ENCODE measurements at regions not wholly inside any gene's neighbourhood (a gene's known extent, or its start where the extent isn't known, plus 50 kb on each side); places are given as distances from the start of the nearest gene placed in this dataset.
A peak's percentile ranks its signal among the peaks of the same experiment; 100 is the strongest.

- Mint-ChIP-seq H3K27ac (ENCODE audit: unreplicated experiment) (no peak overlapping the region), H3K4me1 (ENCODE audit: low read depth, unreplicated experiment) (no peaks in the 10 kb centered on the region), H3K4me3 (ENCODE audit: unreplicated experiment) (no peak overlapping the region), H3K9me3 (ENCODE audit: unreplicated experiment) (peaks cover 7% of the 10 kb centered on the region), H3K36me3 (ENCODE audit: insufficient read depth, unreplicated experiment) (no peaks in the 10 kb centered on the region), H3K27me3 (ENCODE audit: insufficient read depth, unreplicated experiment) (no peaks in the 10 kb centered on the region)
- no peak for DNase-seq
- no TSS peak for BruUV-seq (replicated peaks)
- no peak overlapping the region for H3K4me3 ChIP-seq (ENCODE audit: low read depth, low read length)
- no peaks in the 10 kb centered on the region for H3K4me1 ChIP-seq
- no peaks in the 10 kb centered on the region for H3K36me3 ChIP-seq (ENCODE audit: control insufficient read depth, insufficient read depth, low read length)
- H3K9me3 ChIP-seq, result no peaks in the 10 kb centered on the region
- ChIA-PET POLR2A (no interaction called here), CTCF (no interaction called here)
- intact Hi-C loops (cut with micrococcal nuclease; ENCODE audit: unreplicated experiment), result no loop called here
- H3K27me3 ChIP-seq (replicated peaks; ENCODE audit: control insufficient read depth, insufficient read depth, low read length), result no peaks in the 10 kb centered on the region
- TF ChIP-seq CTCF (IDR thresholded peaks at IDR 0.05; ENCODE audit: insufficient read depth in 1 of 2, low read depth in 1 of 2, low read length in 1 of 2, severe bottlenecking in 1 of 2, unreplicated experiment in 1 of 2), result no peak
Measured at GRCh38 chr6:164998297-164998696, 311.1 kb downstream of the C6orf118 start.

- Mint-ChIP-seq H3K27ac (ENCODE audit: unreplicated experiment) (no peak overlapping the region), H3K4me1 (ENCODE audit: low read depth, unreplicated experiment) (no peaks in the 10 kb centered on the region), H3K27me3 (ENCODE audit: insufficient read depth, unreplicated experiment) (no peaks in the 10 kb centered on the region), H3K4me3 (ENCODE audit: unreplicated experiment) (no peak overlapping the region), H3K36me3 (ENCODE audit: insufficient read depth, unreplicated experiment) (no peaks in the 10 kb centered on the region), H3K9me3 (ENCODE audit: unreplicated experiment) (peaks cover 7% of the 10 kb centered on the region)
- no TSS peak for BruUV-seq (replicated peaks)
- intact Hi-C loops (cut with micrococcal nuclease; ENCODE audit: unreplicated experiment), result no loop called here
- Histone ChIP-seq H3K36me3 (ENCODE audit: control insufficient read depth, insufficient read depth, low read length) (no peaks in the 10 kb centered on the region), H3K27me3 (replicated peaks; ENCODE audit: control insufficient read depth, insufficient read depth, low read length) (no peaks in the 10 kb centered on the region), H3K4me1 (no peaks in the 10 kb centered on the region), H3K9me3 (no peaks in the 10 kb centered on the region), H3K4me3 (ENCODE audit: low read depth, low read length) (no peak overlapping the region)
- DNase-seq, result no peak
- ChIA-PET CTCF (interaction anchor here (0.7 kb wide), 1 partner anchor 26 kb away, joined by 3 read pairs; no protein-coding TSS in a partner anchor), POLR2A (no interaction called here)
- TF ChIP-seq CTCF (IDR thresholded peaks at IDR 0.05; ENCODE audit: insufficient read depth in 1 of 2, low read depth in 1 of 2, low read length in 1 of 2, severe bottlenecking in 1 of 2, unreplicated experiment in 1 of 2), result no peak
Measured at GRCh38 chr6:164996838-164997237, 312.6 kb downstream of the C6orf118 start.

- peaks cover 24% of the 10 kb centered on the region for H3K9me3 Mint-ChIP-seq (ENCODE audit: unreplicated experiment)
- no peak overlapping the region for H3K4me3 Mint-ChIP-seq (ENCODE audit: unreplicated experiment)
- intact Hi-C loops (cut with micrococcal nuclease; ENCODE audit: unreplicated experiment), result no loop called here
- H3K36me3 Mint-ChIP-seq (ENCODE audit: insufficient read depth, unreplicated experiment), result no peaks in the 10 kb centered on the region
- no peaks in the 10 kb centered on the region for H3K4me1 Mint-ChIP-seq (ENCODE audit: low read depth, unreplicated experiment)
- no peak overlapping the region for H3K4me3 ChIP-seq (ENCODE audit: low read depth, low read length)
- ChIA-PET CTCF (no interaction called here), POLR2A (no interaction called here)
- no peaks in the 10 kb centered on the region for H3K36me3 ChIP-seq (ENCODE audit: control insufficient read depth, insufficient read depth, low read length)
- no peaks in the 10 kb centered on the region for H3K27me3 Mint-ChIP-seq (ENCODE audit: insufficient read depth, unreplicated experiment)
- H3K9me3 ChIP-seq, result no peaks in the 10 kb centered on the region
- no peaks in the 10 kb centered on the region for H3K27me3 ChIP-seq (replicated peaks; ENCODE audit: control insufficient read depth, insufficient read depth, low read length)
- DNase-seq, result no peak
- no TSS peak for BruUV-seq (replicated peaks)
- TF ChIP-seq CTCF (IDR thresholded peaks at IDR 0.05; ENCODE audit: insufficient read depth in 1 of 2, low read depth in 1 of 2, low read length in 1 of 2, severe bottlenecking in 1 of 2, unreplicated experiment in 1 of 2), result no peak
- peak overlapping the region; percentile 55 for H3K27ac Mint-ChIP-seq (ENCODE audit: unreplicated experiment)
- H3K4me1 ChIP-seq, result no peaks in the 10 kb centered on the region
Measured at GRCh38 chr6:164991573-164991972, 317.8 kb downstream of the C6orf118 start.

Data from Caco-2 (cell line).